K562 (cell line): ENCODE measurements at regions not wholly inside any gene's neighbourhood (a gene's known extent, or its start where the extent isn't known, plus 50 kb on each side); places are given as distances from the start of the nearest gene placed in this dataset.

Experiments
- FOXK2 ChIP-seq, 2 experiments: fragments of 450-650 bp; IDR thresholded peaks in 1 of 2; conservative IDR thresholded peaks in 1 of 2; 2 replicates each; pipeline ENCODE4 v1.6.1; 2016; ENCODE audit warnings: low read depth in 2 of 2, mild to moderate bottlenecking in 1 of 2
- PML ChIP-seq: IDR thresholded peaks from 2 replicates; pipeline ENCODE4 v1.6.1; 2012; ENCODE audit warnings: low read length, inconsistent platforms
- POLR2AphosphoS2 ChIP-seq: IDR thresholded peaks from 2 replicates; pipeline ENCODE4 v1.6.1; 2012; ENCODE audit warnings: low read length, improper control_type of control experiment
- ZNF583 ChIP-seq: fragments of 250-450 bp; sonication (Bioruptor Pico); IDR thresholded peaks from 2 replicates; pipeline ENCODE4 v1.4.0; 2020
- TF ChIP-seq, protein P1 (sequence below), 3 experiments: IDR thresholded peaks in 2 of 3; conservative IDR thresholded peaks in 1 of 3; 2 replicates each; pipeline ENCODE4 v1.5.1; 2011 to 2012; ENCODE audit warnings: low read length in 3 of 3, mild to moderate bottlenecking in 3 of 3, control low read depth in 2 of 3, improper control_type of control experiment in 1 of 3, inconsistent platforms in 1 of 3, low read depth in 1 of 3, mixed read lengths in 1 of 3, moderate library complexity in 1 of 3; ENCODE audit not compliant: insufficient read depth in 2 of 3

DNA sequence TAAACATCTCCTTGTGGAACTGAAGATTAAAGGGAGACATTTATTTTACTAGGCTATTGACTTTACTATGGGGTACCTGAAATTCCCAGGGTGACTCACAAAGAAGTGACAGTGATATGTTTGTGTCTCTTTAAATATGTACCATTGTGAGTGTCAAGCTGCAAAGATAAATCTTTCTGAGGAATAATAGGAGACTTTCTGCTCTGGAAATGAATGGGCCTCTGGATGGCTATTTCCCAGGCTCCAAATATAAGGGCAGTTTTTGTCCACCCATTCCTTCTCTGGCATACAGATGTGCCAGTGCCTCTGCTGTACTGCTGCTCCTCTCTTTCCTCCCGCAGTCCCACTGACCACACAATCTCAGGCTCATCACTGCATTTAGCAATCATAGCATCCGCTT is 586.4 kb upstream of the CNTNAP5 start:
- TF ChIP-seq ZNF583 (CRISPR knock-in tag) (no peak), FOXK2 (conservative IDR thresholded peaks at IDR 0.05 in 1 of 2, IDR thresholded peaks at IDR 0.05 in 1 of 2; ENCODE audit: low read depth in 2 of 2) (no peak), PML (no peak), POLR2AphosphoS2 (no peak)
- TF ChIP-seq, protein P1, sequence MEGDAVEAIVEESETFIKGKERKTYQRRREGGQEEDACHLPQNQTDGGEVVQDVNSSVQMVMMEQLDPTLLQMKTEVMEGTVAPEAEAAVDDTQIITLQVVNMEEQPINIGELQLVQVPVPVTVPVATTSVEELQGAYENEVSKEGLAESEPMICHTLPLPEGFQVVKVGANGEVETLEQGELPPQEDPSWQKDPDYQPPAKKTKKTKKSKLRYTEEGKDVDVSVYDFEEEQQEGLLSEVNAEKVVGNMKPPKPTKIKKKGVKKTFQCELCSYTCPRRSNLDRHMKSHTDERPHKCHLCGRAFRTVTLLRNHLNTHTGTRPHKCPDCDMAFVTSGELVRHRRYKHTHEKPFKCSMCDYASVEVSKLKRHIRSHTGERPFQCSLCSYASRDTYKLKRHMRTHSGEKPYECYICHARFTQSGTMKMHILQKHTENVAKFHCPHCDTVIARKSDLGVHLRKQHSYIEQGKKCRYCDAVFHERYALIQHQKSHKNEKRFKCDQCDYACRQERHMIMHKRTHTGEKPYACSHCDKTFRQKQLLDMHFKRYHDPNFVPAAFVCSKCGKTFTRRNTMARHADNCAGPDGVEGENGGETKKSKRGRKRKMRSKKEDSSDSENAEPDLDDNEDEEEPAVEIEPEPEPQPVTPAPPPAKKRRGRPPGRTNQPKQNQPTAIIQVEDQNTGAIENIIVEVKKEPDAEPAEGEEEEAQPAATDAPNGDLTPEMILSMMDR (IDR thresholded peaks at IDR 0.05 in 2 of 3, conservative IDR thresholded peaks at IDR 0.05 in 1 of 3; ENCODE audit: insufficient read depth in 2 of 3, low read depth in 1 of 3, low read length in 3 of 3), result no peak
